ENCODE measurements at regions not wholly inside any gene's neighbourhood (a gene's known extent, or its start where the extent isn't known, plus 50 kb on each side); places are given as distances from the start of the nearest gene placed in this dataset.

- intact Hi-C loops (cut with micrococcal nuclease) = no loop called here
- ChIA-PET CTCF (interaction anchor here (1.2 to 2.1 kb wide), 3 partner anchors 15 to 171 kb away, joined by 4 to 14 read pairs (median 5); no protein-coding TSS in a partner anchor), POLR2A (no interaction called here)
- H3K27ac ChIP-seq (ENCODE audit: insufficient read depth, low read depth, low read length) = no peak overlapping the region
- no peak overlapping the region for H3K4me2 ChIP-seq (ENCODE audit: insufficient read depth, low read length)
- H3K9me3 ChIP-seq (replicated peaks; ENCODE audit: control insufficient read depth, insufficient read depth, low read length) = no peaks in the 10 kb centered on the region
- TF ChIP-seq MYC (IDR thresholded peaks at IDR 0.05; ENCODE audit: low read depth, low read length) (no peak), CTCF (IDR thresholded peaks at IDR 0.05; ENCODE audit: extremely low read depth in 1 of 2, insufficient read depth in 1 of 2, low read depth in 1 of 2, low read length in 2 of 2) (no peak), JUN (IDR thresholded peaks at IDR 0.05; ENCODE audit: borderline replicate concordance, insufficient read depth, insufficient read length, low read depth) (no peak), POLR2AphosphoS5 (IDR thresholded peaks at IDR 0.05; ENCODE audit: insufficient read depth, low read depth, low read length) (no peak), POLR2A (IDR thresholded peaks at IDR 0.05; ENCODE audit: low read depth, low read length) (no peak), EZH2 (IDR thresholded peaks at IDR 0.05; ENCODE audit: borderline replicate concordance, low read depth, low read length, severe bottlenecking) (no peak), GATA2 (IDR thresholded peaks at IDR 0.05; ENCODE audit: insufficient read depth, insufficient read length, low read depth, low read length) (no peak), MAX (IDR thresholded peaks at IDR 0.05; ENCODE audit: insufficient read depth, insufficient read length) (no peak), FOS (IDR thresholded peaks at IDR 0.05; ENCODE audit: borderline replicate concordance, insufficient read depth, low read length) (no peak)
- dilution Hi-C loops (cut with MboI; ENCODE audit: extremely low pct_ligation_motif_present, low sequenced_read_pairs) = no loop called here
- no peak overlapping the region for H3K9ac ChIP-seq (replicated peaks; ENCODE audit: extremely low read depth, insufficient read depth, low read length)
- H3K9me1 ChIP-seq (replicated peaks; ENCODE audit: control insufficient read depth, extremely low read depth, insufficient read depth, low read length) = no peaks in the 10 kb centered on the region
- no peak overlapping the region for H3K4me3 ChIP-seq (replicated peaks in 1 of 3; ENCODE audit: insufficient read depth in 1 of 3, low read depth in 1 of 3, low read length in 3 of 3)
- no TSS peak for BruUV-seq (replicated peaks)
- peaks cover 15% of the 10 kb centered on the region for H3K4me1 ChIP-seq (ENCODE audit: control insufficient read depth, extremely low read depth, insufficient read depth, low read length)
- FAIRE-seq (no peak), DNase-seq (ENCODE audit: low read depth, low spot score) (no peak)
- H3K27me3 ChIP-seq (ENCODE audit: control insufficient read depth in 2 of 2, insufficient read depth in 2 of 2, low read length in 2 of 2) = no peaks in the 10 kb centered on the region
- H2AFZ ChIP-seq (ENCODE audit: low read depth, low read length) = no peak overlapping the region
- H3K36me3 ChIP-seq (ENCODE audit: control insufficient read depth in 2 of 2, extremely low read depth in 1 of 2, insufficient read depth in 2 of 2, low read length in 2 of 2) = no peaks in the 10 kb centered on the region
- no peaks in the 10 kb centered on the region for H4K20me1 ChIP-seq (replicated peaks; ENCODE audit: control insufficient read depth, extremely low read depth, insufficient read depth, low read length)
- no peaks in the 10 kb centered on the region for H3K79me2 ChIP-seq (ENCODE audit: control insufficient read depth, insufficient read depth, low read length)
These were observed 125.8 kb downstream of the RASSF10 start for GRCh38 chr11:13134886-13135285.

Data from endothelial cell of umbilical vein (primary cell).